SW480 (cell line): ENCODE measurements at regions not wholly inside any gene's neighbourhood (a gene's known extent, or its start where the extent isn't known, plus 50 kb on each side); places are given as distances from the start of the nearest gene placed in this dataset.

Source experiments
- DNase-seq: peaks from one replicate; pipeline ENCODE4 v3.0.0-alpha.2; 2016; ENCODE audit warnings: low spot score

DNA sequence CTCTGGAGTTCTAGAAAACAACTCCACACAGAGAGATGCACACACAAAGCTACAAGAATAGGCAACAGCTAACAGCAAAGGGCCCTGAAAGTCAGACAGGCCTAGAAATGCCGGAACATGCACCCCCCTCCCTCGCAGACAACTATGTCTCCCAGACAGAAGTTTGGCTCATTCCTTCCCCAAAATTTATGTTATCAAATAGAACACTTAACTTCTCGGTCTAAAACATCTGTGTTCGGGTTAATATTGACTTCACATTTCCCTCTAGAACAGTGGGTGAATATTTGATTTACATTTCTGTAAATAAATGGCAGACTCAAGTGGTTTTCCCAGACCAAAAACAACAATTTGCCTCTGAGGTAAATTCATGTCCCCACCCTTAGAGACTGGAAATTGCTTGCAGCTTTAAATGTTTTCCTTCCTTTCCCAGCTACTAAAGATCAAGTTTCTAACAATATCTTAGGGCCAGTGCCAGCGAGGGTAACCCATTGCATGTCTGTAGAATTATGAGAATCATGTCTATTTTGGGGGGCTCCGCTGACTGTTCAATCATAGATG, 92.5 kb upstream of the INHBA start:
- DNase-seq = no peak

GRCh38 chr7:41793556-41793955, 90.7 kb upstream of the INHBA start:
- DNase-seq = no peak

DNA sequence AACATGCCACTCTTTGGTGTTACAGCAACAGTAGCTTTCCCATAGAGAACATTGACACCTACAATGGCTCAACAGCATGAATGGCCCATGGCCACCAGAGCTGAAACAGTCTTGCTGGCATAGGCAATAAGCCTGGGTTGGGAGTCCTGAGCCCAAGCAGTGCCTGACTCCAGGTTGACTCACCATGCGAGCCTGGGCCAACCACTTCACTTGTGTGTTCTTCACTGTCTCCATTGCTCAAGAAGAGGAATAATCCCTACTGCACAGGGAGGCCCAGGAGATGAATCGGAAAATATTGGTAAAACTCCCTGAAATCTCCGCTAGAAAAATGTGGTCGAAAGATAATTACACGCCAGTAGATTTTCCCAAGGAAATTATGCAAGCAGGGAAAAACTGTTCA, 89.2 kb upstream of the INHBA start:
- DNase-seq = no peak

DNA sequence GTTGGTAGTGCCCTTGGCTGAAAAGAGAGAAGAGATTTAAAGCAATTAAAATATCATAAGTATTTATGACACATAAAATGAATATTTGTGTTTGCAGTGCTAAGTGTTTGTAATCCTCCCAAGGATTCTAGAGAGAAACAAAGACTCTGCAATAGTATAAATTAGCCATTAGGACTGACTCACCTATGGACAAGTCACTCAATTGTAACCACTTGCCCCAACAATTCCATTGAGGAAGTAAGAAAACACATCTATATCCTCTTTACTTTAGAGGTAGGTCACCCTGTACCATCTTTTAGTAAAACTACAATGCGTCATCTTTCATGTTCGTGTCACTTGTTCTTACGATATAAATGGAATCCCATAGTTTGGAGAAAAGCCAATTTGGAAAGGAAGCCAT, 85.7 kb upstream of the INHBA start:
- no peak for DNase-seq

GRCh38 chr7:41787651-41788350, 84.9 kb upstream of the INHBA start:
- no peak for DNase-seq

DNA sequence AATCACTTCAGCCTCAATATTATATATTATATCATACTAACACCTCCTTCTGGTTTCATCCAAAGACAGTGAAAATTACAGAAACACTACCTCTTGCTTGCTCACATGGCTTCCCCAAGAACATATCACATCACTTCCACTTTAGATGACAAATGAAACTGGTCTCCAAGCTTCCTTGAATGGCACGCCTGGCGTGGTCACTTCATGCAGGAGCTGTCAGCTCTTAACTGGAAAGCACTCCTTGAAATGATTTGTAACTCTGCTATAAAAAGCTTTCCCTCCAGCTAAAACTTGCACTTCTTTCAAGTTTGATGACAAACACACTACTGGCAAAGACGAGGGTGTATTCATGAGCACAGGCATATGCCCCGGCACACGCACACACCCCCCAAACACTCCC, 84.1 kb upstream of the INHBA start:
- DNase-seq = no peak

DNA sequence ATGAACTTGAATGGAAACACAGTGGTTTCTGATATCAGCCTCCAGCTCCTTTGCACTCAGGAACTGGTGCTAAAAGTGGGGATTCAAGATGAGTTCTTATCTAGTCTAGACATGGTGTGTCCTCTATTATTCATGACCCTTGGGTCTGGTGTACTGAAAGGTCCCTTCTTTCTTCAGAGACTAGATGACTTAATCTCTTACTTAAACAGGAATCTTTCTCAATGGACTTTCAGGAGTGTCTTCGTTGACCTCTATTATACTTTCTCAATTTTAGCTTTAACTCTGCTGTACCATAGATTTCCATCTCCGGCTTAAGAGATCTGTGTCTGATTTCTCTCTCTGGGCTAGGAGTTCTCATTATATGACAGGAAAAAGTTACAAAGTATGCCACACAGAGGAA, 83.5 kb upstream of the INHBA start:
- no peak for DNase-seq

DNA sequence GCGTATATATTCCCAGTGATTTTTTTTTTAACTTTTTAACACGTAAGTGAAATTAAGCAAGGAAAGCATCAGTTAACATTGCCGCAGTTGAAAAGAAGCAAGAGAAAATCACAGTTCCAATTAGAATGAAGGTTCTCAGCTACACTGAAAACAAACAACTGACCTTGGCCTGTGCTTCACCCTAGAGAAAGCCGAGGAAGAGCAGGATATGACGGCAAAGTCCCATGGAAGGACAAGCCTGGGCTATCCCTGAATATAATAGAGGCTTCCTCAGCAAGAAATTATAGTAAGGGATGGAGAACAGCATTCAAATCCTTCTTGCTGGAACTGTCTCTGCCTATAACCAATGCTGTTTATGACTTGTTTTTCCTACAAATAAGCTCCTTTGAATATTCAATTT, 83.0 kb upstream of the INHBA start:
- DNase-seq = no peak

GRCh38 chr7:41785265-41785664, 82.4 kb upstream of the INHBA start:
- no peak for DNase-seq

- no peak for DNase-seq
These were observed 77.0 kb upstream of the INHBA start for GRCh38 chr7:41779918-41780317.

DNA sequence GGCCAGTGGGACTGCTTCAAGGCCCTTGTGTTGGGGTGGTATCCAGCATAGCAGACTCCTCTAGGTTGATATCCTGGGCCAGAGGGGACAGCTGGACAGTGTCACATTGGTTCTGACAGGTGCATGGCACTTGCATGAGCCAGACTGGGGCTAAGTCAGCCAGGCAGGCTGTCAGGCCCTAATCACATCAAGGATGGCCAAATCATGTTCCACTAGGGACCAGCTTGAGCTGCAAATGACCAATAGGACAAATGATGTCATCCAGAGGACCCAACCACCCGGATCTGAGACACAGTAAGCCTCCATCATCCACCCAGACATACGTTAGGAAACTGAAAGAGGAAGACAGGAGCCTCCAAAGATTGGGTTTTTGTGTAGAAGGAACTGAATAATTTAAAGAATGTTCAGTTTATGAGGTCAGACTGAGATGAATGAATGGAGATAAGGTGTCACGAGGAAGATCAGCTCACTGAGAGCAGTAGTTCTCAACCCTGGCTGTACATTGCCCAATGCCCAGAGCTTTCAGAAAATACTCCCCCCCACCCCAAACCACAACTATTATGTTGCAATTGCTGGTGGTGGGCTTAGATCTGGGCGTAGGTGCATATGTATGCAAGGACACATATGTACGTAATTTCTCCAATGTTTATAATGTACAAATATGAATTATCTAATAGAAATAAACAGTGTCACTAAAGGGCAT, 75.2 kb upstream of the INHBA start:
- no peak for DNase-seq

GRCh38 chr7:41774966-41775365, 72.1 kb upstream of the INHBA start:
- no peak for DNase-seq

DNA sequence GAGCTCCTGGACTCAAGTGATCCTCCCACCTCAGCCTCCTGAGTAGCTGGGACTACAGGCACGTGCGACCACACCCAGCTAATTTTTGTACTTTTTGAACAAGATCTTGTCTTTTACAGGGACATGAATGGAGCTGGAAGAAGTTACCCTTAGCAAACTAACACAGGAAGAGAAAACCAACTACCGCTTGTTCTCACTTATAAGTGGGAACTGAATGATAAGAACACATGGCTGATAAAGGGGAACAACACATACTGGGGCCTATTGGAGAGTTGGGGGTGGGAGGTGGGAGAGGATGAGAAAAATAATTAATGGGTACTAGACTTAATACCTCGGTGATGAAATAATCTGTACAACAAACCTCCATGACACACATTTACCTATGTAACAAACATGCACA, 70.9 kb upstream of the INHBA start:
- no peak for DNase-seq

DNA sequence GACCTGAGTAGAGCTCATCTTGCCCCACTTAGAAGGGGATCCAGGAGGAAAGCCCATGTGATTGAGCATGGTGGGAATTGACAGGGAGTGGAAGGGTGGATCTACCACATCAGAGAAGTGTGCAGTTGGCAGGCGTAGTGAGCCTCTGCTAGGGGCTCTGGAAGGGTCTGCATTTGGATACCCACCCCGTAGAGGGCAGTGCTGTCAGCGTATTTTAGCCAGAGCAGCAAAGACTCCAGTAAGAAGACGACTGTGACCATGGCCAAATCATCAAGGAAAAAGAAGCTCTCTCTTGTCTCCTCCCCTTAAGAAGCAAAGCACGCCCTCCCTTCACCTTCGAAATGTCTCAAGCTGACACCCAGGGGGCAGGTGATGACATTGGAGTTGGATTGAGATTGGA, 68.8 kb upstream of the INHBA start:
- DNase-seq = no peak

GRCh38 chr7:41769162-41769561, 66.3 kb upstream of the INHBA start:
- DNase-seq = no peak

DNA sequence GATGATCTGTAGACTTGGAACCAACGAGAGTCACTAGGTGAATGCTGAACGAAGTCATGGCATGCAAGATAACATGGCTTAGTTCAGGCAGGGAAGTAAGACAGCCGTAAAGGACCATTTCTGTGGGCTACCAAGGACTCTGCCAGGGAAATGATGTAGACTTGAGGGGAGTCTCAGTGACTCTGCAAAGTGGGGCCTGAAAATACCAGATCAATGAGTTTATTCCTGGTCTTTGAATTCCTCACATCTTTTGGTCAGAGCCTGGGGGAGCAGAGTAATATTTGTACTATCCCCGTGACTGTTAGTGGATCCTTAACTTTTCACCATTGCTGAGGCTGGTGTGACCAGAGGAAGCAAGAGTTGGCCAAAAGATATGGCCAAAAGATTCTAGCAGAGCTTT, 60.7 kb upstream of the INHBA start:
- no peak for DNase-seq

DNA sequence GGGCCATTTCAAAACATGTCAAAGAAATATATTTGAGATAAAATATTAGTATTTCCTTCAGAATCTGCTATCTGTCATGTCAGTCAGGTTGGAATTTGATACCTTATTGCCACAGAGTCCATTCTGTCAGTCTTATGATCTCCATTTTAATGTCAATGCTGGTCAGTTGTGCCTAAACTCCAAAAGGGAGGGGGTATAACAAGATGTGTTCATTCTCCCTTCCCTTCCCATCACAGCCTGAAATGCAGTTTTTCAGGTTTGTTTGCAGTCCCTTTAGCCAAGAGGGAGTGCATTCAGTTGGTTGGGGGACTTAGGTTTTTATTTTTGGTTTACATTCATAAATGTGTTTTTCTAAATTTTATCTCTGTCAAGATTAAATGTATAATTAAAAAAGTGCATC, 59.8 kb upstream of the INHBA start:
- no peak for DNase-seq

- DNase-seq = peak; percentile 5
These were observed 57.4 kb upstream of the INHBA start for GRCh38 chr7:41760293-41760692.

GRCh38 chr7:41758321-41758720, 55.4 kb upstream of the INHBA start:
- DNase-seq = no peak

- DNase-seq = no peak
These were observed 53.8 kb upstream of the INHBA start for GRCh38 chr7:41756650-41757182.

GRCh38 chr7:41755096-41755495, 52.2 kb upstream of the INHBA start:
- DNase-seq = no peak

DNA sequence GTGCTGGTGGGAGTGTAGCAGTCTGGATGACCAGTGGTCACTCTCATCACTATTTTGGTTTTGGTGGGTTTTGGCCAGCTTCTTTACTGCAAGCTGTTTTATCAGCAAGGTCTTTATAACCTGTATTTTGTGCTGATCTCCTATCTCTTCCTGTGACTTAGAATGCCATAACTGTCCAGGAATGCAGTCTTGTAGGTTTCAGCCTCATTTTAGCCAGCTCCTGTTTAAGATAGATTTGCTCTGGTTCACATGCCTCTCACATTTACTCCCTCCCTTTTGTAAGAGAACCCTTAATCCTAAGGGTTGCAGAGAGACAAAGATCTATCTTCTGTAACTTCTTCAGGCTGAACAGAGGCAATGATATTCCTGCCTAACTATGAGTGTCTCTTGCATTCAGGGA, 51.2 kb upstream of the INHBA start:
- no peak for DNase-seq
